NCI-H2227 (cell line): ENCODE measurements at regions not wholly inside any gene's neighbourhood (a gene's known extent, or its start where the extent isn't known, plus 50 kb on each side); places are given as distances from the start of the nearest gene placed in this dataset.

Experiments
- DNase-seq: peaks from one replicate; lab custom pipeline; 2025; ENCODE audit not compliant: unreplicated experiment; lab: John Stamatoyannopoulos, UW

- no peak for DNase-seq
These were observed 133.0 kb upstream of the CTTNBP2NL start for GRCh38 chr1:112263042-112263441.

- no peak for DNase-seq
These were observed 132.6 kb upstream of the CTTNBP2NL start for GRCh38 chr1:112263453-112263852.

- DNase-seq = no peak
These were observed 132.0 kb upstream of the CTTNBP2NL start for GRCh38 chr1:112264010-112264409.

GRCh38 chr1:112264553-112264952 is 131.5 kb upstream of the CTTNBP2NL start:
- DNase-seq = no peak

- no peak for DNase-seq
These were observed 130.1 kb upstream of the CTTNBP2NL start for GRCh38 chr1:112265931-112266330.

- DNase-seq = no peak
These were observed 128.8 kb upstream of the CTTNBP2NL start for GRCh38 chr1:112267206-112267605.

- DNase-seq = no peak
These were observed 128.1 kb upstream of the CTTNBP2NL start for GRCh38 chr1:112267929-112268328.

- DNase-seq = no peak
These were observed 127.6 kb upstream of the CTTNBP2NL start for GRCh38 chr1:112268408-112268807.

GRCh38 chr1:112271270-112271669 is 124.7 kb upstream of the CTTNBP2NL start:
- DNase-seq = no peak

- DNase-seq = no peak
These were observed 123.8 kb upstream of the CTTNBP2NL start for GRCh38 chr1:112272101-112272772.

- no peak for DNase-seq
These were observed 111.2 kb upstream of the CTTNBP2NL start for GRCh38 chr1:112284796-112285195.

GRCh38 chr1:112285316-112285715 is 110.7 kb upstream of the CTTNBP2NL start:
- DNase-seq = no peak

- DNase-seq = peak; percentile 59
These were observed 110.3 kb upstream of the CTTNBP2NL start for GRCh38 chr1:112285746-112286145.

- DNase-seq = no peak
These were observed 99.1 kb upstream of the CTTNBP2NL start for GRCh38 chr1:112296908-112297307.

- no peak for DNase-seq
These were observed 98.5 kb upstream of the CTTNBP2NL start for GRCh38 chr1:112297536-112297935.

GRCh38 chr1:112298558-112298957 is 97.5 kb upstream of the CTTNBP2NL start:
- peak; percentile 41 for DNase-seq

- no peak for DNase-seq
These were observed 91.9 kb upstream of the CTTNBP2NL start for GRCh38 chr1:112304126-112304525.

- no peak for DNase-seq
These were observed 91.4 kb upstream of the CTTNBP2NL start for GRCh38 chr1:112304612-112305011.

GRCh38 chr1:112307930-112308591 is 88.0 kb upstream of the CTTNBP2NL start:
- no peak for DNase-seq

- no peak for DNase-seq
These were observed 87.3 kb upstream of the CTTNBP2NL start for GRCh38 chr1:112308716-112309115.

GRCh38 chr1:112309499-112309898 is 86.5 kb upstream of the CTTNBP2NL start:
- DNase-seq = no peak

GRCh38 chr1:112312315-112312714 is 83.7 kb upstream of the CTTNBP2NL start:
- no peak for DNase-seq

GRCh38 chr1:112312879-112313278 is 83.1 kb upstream of the CTTNBP2NL start:
- DNase-seq = no peak
